K562 (cell line): ENCODE measurements at regions not wholly inside any gene's neighbourhood (a gene's known extent, or its start where the extent isn't known, plus 50 kb on each side); places are given as distances from the start of the nearest gene placed in this dataset.

Experiments
- ATAC-seq: fragments of 200-7000 bp; cut with Tn5 transposase; 3 replicates; pipeline ENCODE4 v1.9.1; 2020; ENCODE audit warnings: moderate library complexity
- BruUV-seq: library from RNA; stranded (reverse); fragments of 400-500 nt; replicated peaks from 2 replicates; lab custom pipeline; 2021; lab: Mats Ljungman, UMichigan
- CTCF ChIA-PET: fragments of 300-600 bp; formaldehyde crosslinking; extraction: SDS; loops from one replicate; lab custom pipeline; 2021; ENCODE audit warnings: low intra/inter-chr PET ratio; lab: Yijun Ruan, JAX
- POLR2A ChIA-PET: fragments of 300-600, 350-650 bp; sonication (Branson Sonifier 250); formaldehyde crosslinking; extraction: SDS; loops from one replicate; lab custom pipeline; 2021; ENCODE audit warnings: antibody characterized with exemption, inconsistent platforms; lab: Yijun Ruan, JAX
- DNase-seq, 4 experiments: peaks; one replicate each; pipeline versions ENCODE4 v3.0.0 to v3.0.0-alpha.2; 2011 to 2018; ENCODE audit warnings: low spot score in 3 of 4, mixed read lengths in 3 of 4; ENCODE audit errors: extremely low read depth in 1 of 4
- FAIRE-seq: peaks from 2 replicates; lab custom pipeline; 2011; peaks lifted over from hg19 to GRCh38; lab: Jason Lieb, UNC
- H2AFZ ChIP-seq: 2 replicates; pipeline ENCODE4 v1.6.0; 2011; ENCODE audit warnings: low read depth, low read length, control low read depth, inconsistent platforms
- H3K27ac ChIP-seq: fragments of 200-600 bp; 3 replicates; pipeline ENCODE4 v1.8.0; 2011; ENCODE audit warnings: low read depth, mild to moderate bottlenecking, control low read depth, inconsistent platforms, low read length, moderate library complexity, mixed read lengths; ENCODE audit errors: extremely low read depth
- H3K27me3 ChIP-seq, 2 experiments: fragments of 300-600 bp in 1 of 2; 2 replicates in 1 of 2; 3 replicates in 1 of 2; pipeline versions ENCODE4 v1.6.0 to v1.8.0; 2011; ENCODE audit warnings: inconsistent platforms in 2 of 2, low read length in 2 of 2, mild to moderate bottlenecking in 1 of 2, mixed read lengths in 1 of 2, moderate library complexity in 1 of 2; ENCODE audit not compliant: control insufficient read depth in 2 of 2, insufficient read depth in 2 of 2
- H3K36me3 ChIP-seq: fragments of 300-600 bp; 3 replicates; pipeline ENCODE4 v1.8.0; 2011; ENCODE audit warnings: mild to moderate bottlenecking, low read length, inconsistent platforms; ENCODE audit not compliant: control insufficient read depth, insufficient read depth
- H3K4me1 ChIP-seq, 2 experiments: fragments of 200-600 bp in 1 of 2; replicated peaks in 1 of 2; 2 replicates in 1 of 2; 3 replicates in 1 of 2; pipeline versions ENCODE4 v1.5.1 to v1.8.0; 2011; ENCODE audit warnings: inconsistent platforms in 2 of 2, low read length in 2 of 2, mild to moderate bottlenecking in 1 of 2, mixed read lengths in 1 of 2, moderate library complexity in 1 of 2; ENCODE audit not compliant: control insufficient read depth in 2 of 2, insufficient read depth in 2 of 2
- H3K4me2 ChIP-seq: 2 replicates; pipeline ENCODE4 v1.6.1; 2011; ENCODE audit warnings: low read length, control low read depth, inconsistent platforms, mixed read lengths; ENCODE audit not compliant: insufficient read depth
- H3K4me3 ChIP-seq: fragments of 200-600 bp; sonication (generic), shearing (Covaris generic); 2 replicates; pipeline ENCODE4 v1.5.1; 2016; ENCODE audit warnings: control low read depth, inconsistent platforms
- H3K79me2 ChIP-seq: fragments of 200-600 bp; 3 replicates; pipeline ENCODE4 v1.8.0; 2011; ENCODE audit warnings: low read length, inconsistent platforms; ENCODE audit not compliant: control insufficient read depth, insufficient read depth
- H3K9ac ChIP-seq, 2 experiments: 2 replicates each; pipeline versions ENCODE4 v1.6.0 to v1.6.1; 2011; ENCODE audit warnings: low read depth in 2 of 2, low read length in 2 of 2, control low read depth in 1 of 2, inconsistent platforms in 1 of 2, mild to moderate bottlenecking in 1 of 2, mixed read lengths in 1 of 2; ENCODE audit not compliant: insufficient read depth in 1 of 2
- H3K9me1 ChIP-seq: one replicate; pipeline ENCODE4 v1.6.0; 2011; ENCODE audit warnings: inconsistent platforms, mild to moderate bottlenecking, low read length, moderate library complexity; ENCODE audit not compliant: control insufficient read depth, insufficient read depth
- H3K9me3 ChIP-seq: replicated peaks from 2 replicates; pipeline ENCODE4 v1.5.1; 2011; ENCODE audit warnings: low read depth, low read length, inconsistent platforms; ENCODE audit not compliant: control insufficient read depth, insufficient read depth
- H4K20me1 ChIP-seq: replicated peaks from 2 replicates; pipeline ENCODE4 v1.6.1; 2011; ENCODE audit warnings: low read length, inconsistent platforms, mixed read lengths; ENCODE audit not compliant: control insufficient read depth, insufficient read depth
- ARID1B ChIP-seq: fragments of 450-650 bp; IDR thresholded peaks from 2 replicates; pipeline ENCODE4 v1.6.1; 2016; ENCODE audit warnings: antibody characterized with exemption, mild to moderate bottlenecking, inconsistent platforms
- EHMT2 ChIP-seq: fragments of 450-650 bp; IDR thresholded peaks from 2 replicates; pipeline ENCODE4 v1.6.1; 2018; ENCODE audit warnings: antibody characterized with exemption
- EP300 ChIP-seq: IDR thresholded peaks from 2 replicates; pipeline ENCODE4 v1.6.1; 2012; ENCODE audit warnings: low read length, improper control_type of control experiment
- ETV1 ChIP-seq: fragments of 450-650 bp; conservative IDR thresholded peaks from 2 replicates; pipeline ENCODE4 v1.6.1; 2016; ENCODE audit warnings: missing genetic modification characterization, control low read depth, low read depth, missing compliant biosample characterization
- ILF3 ChIP-seq: fragments of 450-650 bp; IDR thresholded peaks from 2 replicates; pipeline ENCODE4 v1.6.1; 2018; ENCODE audit warnings: antibody characterized with exemption, mild to moderate bottlenecking, moderate library complexity, borderline replicate concordance
- JUND ChIP-seq, 2 experiments: IDR thresholded peaks; 2 replicates in 1 of 2; 3 replicates in 1 of 2; pipeline ENCODE4 v1.6.1; 2011; ENCODE audit warnings: borderline replicate concordance in 2 of 2, low read depth in 2 of 2, low read length in 2 of 2, improper control_type of control experiment in 1 of 2, missing biosample characterization in 1 of 2, missing genetic modification characterization in 1 of 2, missing genetic modification reagents in 1 of 2
- MYBL2 ChIP-seq, 2 experiments: fragments of 450-650 bp in 1 of 2; sonication (generic) in 1 of 2; formaldehyde crosslinking in 1 of 2; IDR thresholded peaks; 2 replicates each; pipeline versions ENCODE4 v1.6.1 to v1.8.1; 2017 to 2022; ENCODE audit warnings: borderline replicate concordance in 1 of 2, inconsistent platforms in 1 of 2, low read depth in 1 of 2, mild to moderate bottlenecking in 1 of 2, missing genetic modification reagents in 1 of 2, moderate library complexity in 1 of 2
- NUFIP1 ChIP-seq: fragments of 450-650 bp; IDR thresholded peaks from 2 replicates; pipeline ENCODE4 v1.6.1; 2018; ENCODE audit not compliant: partially characterized antibody
- PCBP2 ChIP-seq: fragments of 200-400 bp; formaldehyde crosslinking; IDR thresholded peaks from 2 replicates; pipeline ENCODE4 v1.6.1; 2018; ENCODE audit warnings: low read length, low read depth, mild to moderate bottlenecking, moderate library complexity; ENCODE audit not compliant: poor library complexity, severe bottlenecking
- PHF8 ChIP-seq: fragments of 200-600 bp; sonication (generic); IDR thresholded peaks from 2 replicates; pipeline ENCODE4 v1.6.1; 2012; ENCODE audit warnings: mixed run types, mild to moderate bottlenecking, inconsistent platforms, low read length, moderate library complexity, borderline replicate concordance
- RCOR1 ChIP-seq, 2 experiments: IDR thresholded peaks; 2 replicates each; pipeline ENCODE4 v1.6.1; 2012; ENCODE audit warnings: low read depth in 2 of 2, low read length in 2 of 2, borderline replicate concordance in 1 of 2, improper control_type of control experiment in 1 of 2
- SMARCE1 ChIP-seq: fragments of 450-650 bp; IDR thresholded peaks from 2 replicates; pipeline ENCODE4 v1.7.1; 2016; ENCODE audit warnings: mild to moderate bottlenecking
- SOX6 ChIP-seq: fragments of 450-650 bp; IDR thresholded peaks from 2 replicates; pipeline ENCODE4 v1.6.1; 2014; ENCODE audit warnings: mild to moderate bottlenecking
- TAF15 ChIP-seq: fragments of 200-400 bp; formaldehyde crosslinking; IDR thresholded peaks from 2 replicates; pipeline ENCODE4 v1.6.1; 2017; ENCODE audit warnings: mild to moderate bottlenecking, low read depth, low read length, moderate library complexity
- TCF7L2 ChIP-seq: fragments of 150-350 bp; IDR thresholded peaks from 2 replicates; pipeline ENCODE4 v1.6.1; 2016; ENCODE audit warnings: low read depth, mild to moderate bottlenecking, low read length, moderate library complexity
- TEAD4 ChIP-seq, 2 experiments: sonication (generic) in 1 of 2; formaldehyde crosslinking in 1 of 2; IDR thresholded peaks; 2 replicates each; pipeline versions ENCODE4 v1.6.1 to v1.8.0; 2012 to 2022; ENCODE audit warnings: borderline replicate concordance in 1 of 2, inconsistent platforms in 1 of 2, low read length in 1 of 2, mild to moderate bottlenecking in 1 of 2, missing genetic modification reagents in 1 of 2
- ZNF174 ChIP-seq: fragments of 250-450 bp; sonication (Bioruptor Pico); IDR thresholded peaks from 2 replicates; pipeline ENCODE4 v1.4.0; 2020; ENCODE audit warnings: mild to moderate bottlenecking
- ZNF217 ChIP-seq: sonication (generic); formaldehyde crosslinking; IDR thresholded peaks from 2 replicates; pipeline ENCODE4 v1.8.0; 2022; ENCODE audit warnings: mild to moderate bottlenecking, missing genetic modification reagents
- ZNF512 ChIP-seq: IDR thresholded peaks from 2 replicates; pipeline ENCODE4 v1.6.1; 2016; ENCODE audit warnings: missing genetic modification characterization, missing compliant biosample characterization
- WGBS: fragments of 100-300 bp; shearing (Covaris generic); methylation state at CpG from one replicate; pipeline ENCODE4 v1.1.6; 2016; ENCODE audit warnings: low coverage, mixed read lengths; ENCODE audit not compliant: insufficient coverage; ENCODE audit errors: missing lambda C conversion rate; 5-methylcytosine and 5-hydroxymethylcytosine counted together
- in situ Hi-C: fragments of 300-500 bp; cut with MboI; formaldehyde crosslinking; loops from 4 replicates; pipeline ENCODE4 v1.15.0; 2018; ENCODE audit warnings: inconsistent platforms, mixed read lengths
- intact Hi-C: fragments of 100-400 bp; cut with micrococcal nuclease; formaldehyde crosslinking; loops from 2 replicates; pipeline ENCODE4 v1.14.2; 2022
- TF ChIP-seq, protein P1 (sequence below): fragments of 250-450 bp; sonication (Bioruptor Pico); IDR thresholded peaks from 2 replicates; pipeline ENCODE4 v1.5.0; 2021

DNA sequence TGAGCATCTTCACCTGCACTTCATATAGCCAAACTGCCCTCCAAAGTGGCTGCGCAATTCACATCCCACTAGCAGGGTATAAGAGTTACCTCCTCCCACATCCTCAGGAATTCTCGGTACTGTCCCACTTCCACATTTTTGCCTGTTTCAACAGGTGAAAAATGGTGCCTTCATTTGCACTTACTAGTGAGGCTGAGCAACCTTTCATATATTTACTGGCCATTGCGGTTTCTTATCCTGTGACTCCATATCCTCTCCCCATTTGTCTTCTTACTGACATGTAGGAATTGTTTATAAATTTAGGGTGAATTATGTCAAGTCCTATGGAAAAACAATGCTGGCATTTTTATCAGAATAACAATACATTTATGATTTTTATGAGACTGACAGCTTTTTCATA, 61.9 kb downstream of the NIBAN1 start:
- Histone ChIP-seq H4K20me1 (no peaks in the 10 kb centered on the region; the same call in 1 of the 2 replicates), H3K36me3 (no peaks in the 10 kb centered on the region), H2AFZ (no peak overlapping the region), H3K9me1 (no peaks in the 10 kb centered on the region), H3K4me3 (no peak overlapping the region), H3K27me3 (no peaks in the 10 kb centered on the region), H3K4me2 (no peak overlapping the region), H3K9ac (no peak overlapping the region), H3K9me3 (no peaks in the 10 kb centered on the region), H3K4me1 (peaks cover 3% of the 10 kb centered on the region in 2 experiments; a peak in 3 of 5 replicates), H3K27ac (no peak overlapping the region), H3K79me2 (no peaks in the 10 kb centered on the region; the same call in 2 of the 3 replicates)
- ChIA-PET POLR2A (interaction anchor here (0.7 to 2.2 kb wide), 4 partner anchors 12 to 61 kb away, joined by 3 to 7 read pairs (median 4); no protein-coding TSS in a partner anchor), CTCF (no interaction called here)
- WGBS: 45% methylated on average over 3 of the region's 3 CpGs
- no peak for FAIRE-seq
- intact Hi-C loops (no loop called here), in situ Hi-C loops (no loop called here)
- BruUV-seq: no TSS peak
- no peak for DNase-seq
- ATAC-seq: peak; percentile 37; the same call in 1 of the 3 replicates
- TF ChIP-seq TAF15 (no peak), RCOR1 (IDR thresholded peaks at IDR 0.05; ENCODE audit: borderline replicate concordance in 1 of 2, low read depth in 2 of 2, low read length in 2 of 2) (0 out of 4 replicates have a peak, but pooled peaks of 1 of the 2 experiments have one; percentile 24), NUFIP1 (no peak), EHMT2 (no peak), ZNF512 (tag) (no peak), ETV1 (tag) (peak; percentile 59), PCBP2 (no peak), TEAD4 (IDR thresholded peaks at IDR 0.05; ENCODE audit: low read length) (peak; percentile 62; the same call in 1 of the 2 replicates), TEAD4 (CRISPR knock-in tag; IDR thresholded peaks at IDR 0.05; ENCODE audit: borderline replicate concordance) (no peak), ZNF217 (no peak), PHF8 (no peak), EP300 (peak; percentile 37; the same call in 1 of the 2 replicates), ARID1B (peak; percentile 58), SMARCE1 (peak; percentile 23; the same call in 1 of the 2 replicates), MYBL2 (IDR thresholded peaks at IDR 0.05; ENCODE audit: low read depth) (no peak), MYBL2 (CRISPR knock-in tag; IDR thresholded peaks at IDR 0.05; ENCODE audit: borderline replicate concordance) (no peak), ILF3 (no peak), SOX6 (peak; percentile 65; the same call in 1 of the 2 replicates), JUND (IDR thresholded peaks at IDR 0.05; ENCODE audit: borderline replicate concordance, low read depth, low read length) (no peak), JUND (tag; IDR thresholded peaks at IDR 0.05; ENCODE audit: borderline replicate concordance, low read depth, low read length) (peak; percentile 44; the same call in 1 of the 3 replicates), ZNF174 (no peak), TCF7L2 (no peak)
- TF ChIP-seq, protein P1, sequence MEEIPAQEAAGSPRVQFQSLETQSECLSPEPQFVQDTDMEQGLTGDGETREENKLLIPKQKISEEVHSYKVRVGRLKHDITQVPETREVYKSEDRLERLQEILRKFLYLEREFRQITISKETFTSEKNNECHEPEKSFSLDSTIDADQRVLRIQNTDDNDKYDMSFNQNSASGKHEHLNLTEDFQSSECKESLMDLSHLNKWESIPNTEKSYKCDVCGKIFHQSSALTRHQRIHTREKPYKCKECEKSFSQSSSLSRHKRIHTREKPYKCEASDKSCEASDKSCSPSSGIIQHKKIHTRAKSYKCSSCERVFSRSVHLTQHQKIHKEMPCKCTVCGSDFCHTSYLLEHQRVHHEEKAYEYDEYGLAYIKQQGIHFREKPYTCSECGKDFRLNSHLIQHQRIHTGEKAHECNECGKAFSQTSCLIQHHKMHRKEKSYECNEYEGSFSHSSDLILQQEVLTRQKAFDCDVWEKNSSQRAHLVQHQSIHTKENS (CRISPR knock-in tag): no peak
